ENCODE measurements at regions not wholly inside any gene's neighbourhood (a gene's known extent, or its start where the extent isn't known, plus 50 kb on each side); places are given as distances from the start of the nearest gene placed in this dataset.

GRCh38 chr4:31080887-31081286 lies 360.7 kb downstream of the PCDH7 start:
- no peak for TF ChIP-seq POLR2A (IDR thresholded peaks at IDR 0.05)
- TF ChIP-seq CTCF (IDR thresholded peaks at IDR 0.05): no peak
